Kidney tubule cell (primary cell): ENCODE measurements at regions not wholly inside any gene's neighbourhood (a gene's known extent, or its start where the extent isn't known, plus 50 kb on each side); places are given as distances from the start of the nearest gene placed in this dataset.
"Not testable (repeated sequence)": the region's sequence is repeated elsewhere in the genome, so short reads cannot be mapped to it uniquely, and the experiment has no call there.

Experiments used
- DNase-seq: peaks from one replicate; pipeline ENCODE4 v3.0.0-alpha.2; 2018; ENCODE audit warnings: low spot score

DNA sequence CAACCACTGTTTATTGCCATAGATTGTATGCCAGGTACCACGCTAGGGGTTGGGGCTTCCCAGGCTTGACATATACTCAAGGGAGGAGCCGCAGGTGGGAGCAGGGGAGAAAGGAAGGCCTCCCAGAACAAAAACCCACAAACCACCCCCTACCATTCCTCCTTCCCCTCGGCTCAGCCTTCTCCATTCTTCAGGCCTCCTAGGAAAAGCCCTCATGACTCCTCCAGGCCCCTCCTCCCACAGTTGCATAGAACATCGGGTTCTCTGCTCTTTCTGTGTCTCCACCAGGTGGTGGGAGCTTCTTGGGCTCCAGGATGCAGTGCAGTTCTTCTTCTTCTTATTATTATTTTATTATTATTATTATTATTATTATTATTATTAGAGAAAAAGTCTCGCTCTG lies 80.3 kb downstream of the ZFP36L2 start:
- no peak for DNase-seq

DNA sequence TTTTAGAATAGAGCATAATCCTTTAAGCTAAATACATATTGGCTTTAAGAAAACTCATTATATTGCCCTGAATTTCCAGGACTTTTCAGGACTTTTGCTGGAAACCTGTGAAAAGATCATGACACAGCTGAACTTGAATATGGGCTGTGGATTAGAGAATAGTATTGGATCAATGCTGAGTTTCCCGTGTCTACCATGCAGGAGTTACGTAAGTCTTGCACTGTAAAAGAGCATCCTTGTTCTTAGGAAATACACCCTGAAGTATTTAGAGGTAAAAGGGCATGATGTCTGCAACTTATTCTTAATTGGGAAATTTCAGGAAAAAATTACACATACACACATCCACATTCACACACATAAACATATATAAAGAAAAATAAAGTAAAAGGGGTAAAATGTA lies 82.1 kb downstream of the ZFP36L2 start:
- DNase-seq: no peak

DNA sequence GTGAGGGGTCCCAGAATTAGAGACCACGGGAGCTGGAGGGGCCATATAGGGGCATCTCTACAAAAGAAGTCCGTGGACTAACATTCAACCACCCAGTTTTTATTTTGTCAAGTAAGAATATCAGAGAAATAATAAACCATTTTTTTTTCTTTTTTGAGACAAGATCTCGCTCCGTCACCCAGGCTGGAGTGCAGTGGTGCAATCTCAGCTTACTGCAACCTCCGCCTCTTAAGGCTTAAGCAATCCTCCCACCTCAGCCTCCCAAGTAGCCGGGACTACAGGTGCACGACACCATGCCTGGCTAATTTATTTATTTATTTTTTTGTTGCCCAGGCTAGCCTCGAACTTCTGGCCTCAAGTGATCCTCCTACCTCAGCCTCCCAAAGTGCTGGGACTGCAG lies 82.7 kb downstream of the ZFP36L2 start:
- DNase-seq: no peak

DNA sequence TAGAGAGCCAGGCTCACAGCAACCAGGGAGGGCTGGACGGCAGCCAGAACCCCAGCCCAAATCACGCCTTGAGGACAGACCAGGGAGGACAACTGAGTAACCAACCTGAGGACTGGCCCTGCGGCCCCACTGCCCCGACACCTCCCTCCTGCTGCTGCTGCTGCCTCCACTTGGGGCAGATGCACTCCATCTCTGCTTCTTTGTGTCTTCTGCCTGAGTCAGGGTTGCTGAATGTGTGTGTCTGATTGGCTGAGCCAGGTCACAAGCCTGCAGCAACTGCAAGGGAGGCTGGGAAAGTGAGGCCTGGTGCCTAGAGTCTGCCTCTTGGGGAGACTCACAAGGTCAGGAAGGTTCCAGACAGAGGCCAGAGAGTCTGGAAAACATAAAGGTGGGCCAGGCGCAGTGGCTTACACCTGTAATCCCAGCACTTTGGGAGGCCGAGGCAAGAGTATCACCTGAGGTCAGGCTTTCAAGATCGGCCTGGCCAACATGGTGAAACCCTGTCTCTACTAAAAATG lies 83.4 kb downstream of the ZFP36L2 start:
- DNase-seq: peak; percentile 28

DNA sequence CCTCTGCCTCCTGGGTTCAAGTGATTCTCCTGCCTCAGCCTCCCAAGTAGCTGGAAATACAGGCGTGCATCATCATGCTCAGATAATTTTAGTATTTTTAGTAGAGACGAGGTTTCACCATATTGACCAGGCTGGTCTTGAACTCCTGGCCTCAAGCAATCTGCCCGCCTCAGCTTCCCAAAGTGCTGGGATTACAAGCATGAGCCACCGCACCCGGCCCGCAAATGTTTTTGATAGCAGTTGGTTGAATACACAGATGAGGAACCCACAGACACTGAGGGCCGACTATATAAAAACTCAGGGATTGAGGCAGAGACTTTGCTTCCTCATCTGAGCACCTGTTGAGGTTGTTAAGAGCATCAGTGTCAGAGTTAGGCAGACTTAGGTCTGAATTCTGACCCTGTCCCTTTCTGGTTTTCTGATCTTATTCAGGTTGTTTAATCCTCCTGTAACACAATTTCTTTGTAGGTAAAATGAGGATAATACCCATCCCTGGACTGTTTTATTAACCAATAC lies 84.7 kb downstream of the ZFP36L2 start:
- DNase-seq: not testable (repeated sequence)

DNA sequence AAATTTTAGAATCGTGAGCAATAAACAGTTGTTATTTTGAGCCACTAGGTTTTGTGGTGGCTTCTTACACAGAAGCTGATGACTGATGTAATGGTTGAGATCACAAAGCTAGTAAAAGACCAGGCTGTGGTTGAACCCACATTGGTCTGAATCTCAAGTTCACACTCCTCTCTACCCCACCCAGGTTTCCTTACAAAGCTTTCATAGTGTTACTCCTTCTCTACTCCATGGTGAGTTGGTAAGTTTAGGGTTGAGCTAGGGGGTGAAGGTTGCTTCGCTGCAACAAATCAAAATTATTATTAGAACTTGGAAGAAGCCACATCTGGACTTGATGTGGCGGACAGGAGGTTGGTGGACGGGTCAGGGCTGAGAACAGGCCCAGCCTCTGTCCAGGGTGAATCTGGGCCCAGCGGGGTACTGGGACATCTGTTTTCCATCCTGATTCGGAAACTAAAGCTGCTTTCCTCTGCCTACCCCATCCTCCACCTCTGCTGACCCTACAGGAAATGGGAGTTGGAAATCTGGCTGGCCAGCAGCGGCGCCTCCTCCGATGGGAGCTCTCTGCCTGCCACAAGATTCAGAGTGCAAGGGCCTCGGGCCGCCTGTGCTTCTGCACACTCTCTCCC lies 86.3 kb downstream of the ZFP36L2 start:
- DNase-seq: no peak

DNA sequence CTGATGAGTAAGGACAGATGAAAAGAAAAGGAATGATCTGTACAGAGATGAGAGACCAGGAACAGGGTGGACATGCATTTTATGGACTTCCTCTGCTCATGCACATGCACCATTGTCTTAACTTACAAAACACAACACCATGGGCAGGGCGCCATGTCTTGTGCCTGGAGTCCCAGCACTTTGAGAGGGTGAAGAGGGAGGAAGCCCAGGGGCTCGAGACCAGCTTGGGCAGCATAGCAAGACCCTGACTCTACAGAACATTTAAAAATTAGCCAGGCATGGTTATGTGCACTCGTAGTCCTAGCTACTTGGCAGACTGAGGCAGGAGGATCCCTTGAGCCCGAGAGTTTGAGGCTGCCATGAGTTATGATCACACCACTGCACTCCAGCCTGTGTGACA lies 86.9 kb downstream of the ZFP36L2 start:
- DNase-seq: no peak

DNA sequence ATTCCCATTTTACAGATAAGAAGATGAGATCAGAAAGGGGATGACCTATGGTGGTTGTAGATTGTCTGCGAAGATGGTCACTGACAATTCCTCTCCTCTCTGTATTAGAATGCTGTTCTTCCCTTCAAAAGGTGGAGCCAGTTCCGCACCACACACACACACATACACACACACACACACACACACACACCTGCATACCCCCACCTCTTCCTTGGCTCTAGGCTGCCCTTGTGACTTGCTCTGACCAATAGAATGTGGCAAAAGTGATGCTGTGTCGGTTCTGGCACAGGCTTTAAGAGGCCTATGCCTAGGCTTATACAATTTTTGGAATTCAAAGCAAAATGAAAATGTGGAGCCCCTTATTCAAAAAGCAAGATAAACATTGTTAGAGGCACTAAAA lies 88.0 kb downstream of the ZFP36L2 start:
- no peak for DNase-seq

DNA sequence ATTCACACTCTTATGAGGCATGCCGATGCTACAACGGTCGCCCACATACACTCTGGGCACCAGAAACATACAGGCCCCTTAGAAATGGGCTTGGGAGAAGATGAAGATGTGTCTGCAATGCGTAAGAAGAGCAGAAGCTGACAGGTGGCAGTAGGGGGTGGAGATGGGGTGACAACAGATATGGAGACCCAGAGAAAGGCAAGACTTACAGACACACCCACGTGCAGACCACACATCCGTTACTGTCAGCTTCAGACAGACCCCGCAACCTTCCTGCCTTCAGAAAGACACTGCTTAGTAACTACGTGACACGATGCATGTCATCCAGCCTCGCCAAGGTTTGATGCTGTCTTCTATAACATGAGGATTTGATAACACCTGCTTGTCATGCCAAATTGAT lies 89.5 kb downstream of the ZFP36L2 start:
- DNase-seq: no peak

DNA sequence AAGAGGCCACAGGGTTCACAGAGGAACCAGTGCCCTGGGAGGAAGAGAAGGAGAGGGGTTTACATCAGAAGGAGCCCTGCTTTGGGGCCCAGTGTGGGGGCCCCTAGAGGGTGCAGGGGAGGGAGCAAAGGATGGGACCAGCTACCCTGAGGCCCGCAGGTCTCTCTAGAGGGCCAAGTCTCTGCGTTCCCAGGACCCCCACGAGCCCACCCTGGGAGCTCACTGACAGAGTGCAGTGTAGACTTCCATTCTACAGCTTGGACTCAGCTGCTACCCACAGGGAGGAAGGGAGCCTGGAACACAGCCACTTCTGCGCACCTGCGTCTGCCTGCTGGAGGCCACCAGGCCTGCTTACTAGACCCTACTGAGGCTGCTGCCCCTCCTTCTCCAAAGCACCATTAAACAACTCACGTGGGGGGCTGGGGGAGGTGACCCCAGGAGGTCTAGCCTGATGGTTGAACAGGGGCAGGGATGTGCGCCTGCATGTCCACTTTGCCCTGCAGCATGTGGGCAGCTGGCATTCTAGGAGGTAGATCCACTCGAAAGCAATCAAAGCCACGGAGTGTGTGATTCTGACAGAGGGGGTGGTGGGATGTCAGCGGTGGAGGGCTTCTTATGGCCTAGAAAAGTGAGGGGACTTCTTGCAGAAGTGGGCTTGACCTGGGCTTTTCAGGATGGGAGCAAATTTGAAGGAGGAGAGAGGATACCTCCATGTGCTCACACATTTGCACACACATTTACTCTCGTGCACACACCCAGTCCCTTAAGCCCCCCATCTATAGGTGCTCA lies 90.2 kb downstream of the ZFP36L2 start:
- DNase-seq: no peak

DNA sequence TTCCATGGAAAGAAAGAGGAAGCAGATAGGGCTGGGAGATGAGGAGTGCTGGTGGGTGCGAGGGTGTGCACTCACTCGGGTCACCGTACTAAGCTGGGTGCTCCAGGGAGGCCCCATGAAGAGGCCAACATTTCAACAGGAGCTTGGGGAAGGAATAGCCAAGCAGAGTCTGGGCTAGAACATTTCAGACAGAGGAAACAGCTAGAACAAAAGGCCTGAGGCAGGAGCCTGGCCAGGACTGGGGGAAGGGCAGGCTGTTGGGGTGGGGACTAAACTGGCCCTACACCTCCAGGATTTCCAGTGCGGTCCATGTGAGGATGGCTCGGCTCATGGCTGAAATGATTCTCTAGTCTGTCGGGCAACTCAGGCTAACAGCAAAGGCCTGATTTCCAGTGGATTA lies 90.8 kb downstream of the ZFP36L2 start:
- no peak for DNase-seq

DNA sequence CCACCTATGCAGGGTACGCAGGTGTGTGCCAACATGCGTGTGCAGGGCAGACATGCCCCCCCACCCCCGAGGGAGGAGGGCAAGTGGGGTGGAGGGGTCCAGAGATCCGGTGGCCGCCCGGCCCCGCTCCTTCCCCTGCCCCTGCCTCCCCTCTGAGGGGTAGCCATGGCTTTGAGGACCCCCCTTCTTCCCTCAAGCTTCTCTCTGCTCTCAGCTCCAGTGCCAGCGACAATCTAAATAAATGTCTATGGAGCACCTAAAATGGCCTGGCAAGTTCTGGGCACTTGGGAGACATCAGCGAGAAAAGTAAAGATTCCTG lies 91.9 kb downstream of the ZFP36L2 start:
- no peak for DNase-seq

DNA sequence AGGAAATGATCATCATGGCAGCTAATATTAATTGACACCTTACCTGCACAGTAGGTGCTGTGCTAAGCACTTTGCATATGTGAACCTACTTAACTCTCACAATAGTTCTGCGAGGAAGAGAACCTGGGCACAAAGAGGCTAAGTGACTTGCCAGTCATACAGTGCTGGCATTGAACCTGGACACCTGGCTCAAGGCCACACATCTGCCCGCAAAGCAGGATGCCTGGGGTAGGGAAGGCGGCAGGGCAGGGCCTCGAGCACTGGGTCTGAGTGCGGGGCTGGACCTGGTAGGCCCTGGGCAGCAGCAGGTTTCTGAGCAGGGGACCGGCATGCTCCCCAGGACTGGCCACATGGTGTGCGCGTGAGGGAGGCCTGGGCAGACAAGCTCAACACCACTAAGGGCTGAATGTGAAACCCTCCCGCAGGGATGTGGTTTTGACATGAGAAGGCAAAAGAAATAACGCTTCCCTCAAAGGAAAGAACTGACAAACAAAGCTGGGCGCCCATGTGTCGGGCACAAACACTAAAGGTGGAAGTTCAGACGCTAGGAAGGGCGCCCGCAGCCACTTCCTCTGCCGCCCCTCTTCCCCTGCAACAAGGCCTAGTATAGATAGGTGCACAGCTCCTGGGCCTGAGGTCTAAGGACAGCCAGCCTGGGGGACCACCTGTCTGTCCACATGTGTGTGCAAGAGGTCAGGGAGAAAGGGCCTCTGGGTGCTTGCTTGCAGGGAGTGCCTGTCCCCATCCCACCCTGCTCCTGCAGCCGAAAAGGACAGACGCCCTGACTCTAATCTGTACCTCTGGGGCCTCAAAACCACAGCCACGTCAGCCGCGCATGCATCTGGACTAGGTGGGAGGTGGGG lies 92.5 kb downstream of the ZFP36L2 start:
- no peak for DNase-seq

DNA sequence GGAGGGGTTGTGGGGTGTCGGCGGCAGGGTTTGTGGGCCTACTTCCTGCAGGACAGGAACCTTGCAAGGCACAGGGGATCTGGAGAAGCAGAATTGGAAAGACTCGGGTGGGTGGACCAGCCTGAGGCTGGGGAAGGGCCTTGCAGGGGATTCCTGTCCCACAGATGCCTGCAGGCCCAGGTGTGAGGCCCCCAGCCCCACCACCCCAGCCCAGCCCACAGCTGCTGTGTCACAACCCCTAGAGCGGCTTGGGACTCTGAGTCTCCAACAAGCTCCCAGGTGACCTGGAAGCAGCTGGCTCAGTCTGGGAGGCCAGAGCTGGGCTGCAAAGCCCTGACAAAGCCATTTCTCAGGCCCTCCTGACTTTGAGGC lies 93.1 kb downstream of the ZFP36L2 start:
- no peak for DNase-seq

DNA sequence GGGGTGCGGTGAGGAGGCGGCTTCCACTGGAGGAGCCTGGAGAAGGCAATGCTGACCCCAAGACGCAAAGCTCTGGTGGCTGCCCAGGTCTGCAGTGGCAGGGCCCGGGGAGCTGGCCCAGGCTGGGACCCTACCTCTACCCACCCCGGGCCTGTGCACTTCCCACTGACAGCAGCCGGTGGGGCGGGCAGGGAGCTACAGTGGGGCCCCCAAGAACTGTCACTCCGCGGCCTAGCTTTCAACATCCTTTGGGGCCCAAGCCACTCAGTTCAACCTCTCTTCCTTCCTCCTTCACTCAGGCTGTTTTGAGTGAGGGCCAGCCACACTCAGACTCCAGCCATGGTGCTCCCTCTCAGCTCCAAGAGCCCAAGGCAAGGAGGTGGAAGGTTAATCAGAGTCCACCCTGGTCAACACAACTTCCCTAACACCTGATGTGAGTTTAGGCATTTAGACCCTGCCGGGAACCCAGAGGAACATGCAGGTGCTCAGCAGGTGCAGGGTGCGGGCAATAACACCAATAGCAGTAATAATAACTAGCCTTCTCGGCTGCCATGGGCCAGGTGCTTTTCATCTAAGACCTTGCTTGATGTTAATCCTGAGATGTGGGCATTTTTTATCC lies 93.6 kb downstream of the ZFP36L2 start:
- DNase-seq: no peak

DNA sequence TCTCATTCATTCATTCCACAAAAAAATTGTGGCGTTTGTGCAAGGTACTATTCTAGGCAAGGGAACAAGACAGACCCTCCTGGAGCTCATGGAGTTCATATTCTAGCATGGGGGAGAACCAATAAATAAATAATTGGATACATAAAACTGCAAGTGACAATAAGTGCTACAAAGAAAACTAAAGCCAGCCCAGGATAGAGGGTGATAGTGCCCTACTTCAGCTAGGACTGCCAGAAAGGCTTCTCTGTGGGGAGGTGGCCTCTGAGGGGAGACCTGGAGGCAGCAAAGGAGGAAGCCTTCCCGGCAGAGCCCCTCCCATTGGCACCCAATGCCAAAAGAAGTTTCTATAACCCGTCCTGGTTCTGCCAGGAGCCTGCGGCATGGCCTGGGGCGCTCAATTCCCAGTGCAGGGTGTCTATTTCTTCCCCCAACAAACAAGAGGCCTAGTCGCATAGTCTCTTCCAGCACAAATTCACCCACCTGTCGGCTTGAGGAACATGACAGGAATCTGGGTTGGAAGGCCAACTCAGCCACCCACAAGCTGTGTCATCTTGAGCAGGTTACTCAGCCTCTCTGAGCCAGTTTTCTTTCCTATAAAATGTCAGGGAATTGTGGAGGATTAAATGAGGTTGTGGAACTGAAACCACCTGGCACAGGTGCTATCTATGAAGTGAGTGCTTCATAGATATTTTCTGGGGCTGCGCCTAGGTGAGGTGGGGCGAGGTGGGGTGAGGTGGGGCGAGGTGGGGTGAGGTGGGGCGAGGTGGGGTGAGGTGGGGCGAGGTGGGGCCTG lies 94.3 kb downstream of the ZFP36L2 start:
- no peak for DNase-seq

DNA sequence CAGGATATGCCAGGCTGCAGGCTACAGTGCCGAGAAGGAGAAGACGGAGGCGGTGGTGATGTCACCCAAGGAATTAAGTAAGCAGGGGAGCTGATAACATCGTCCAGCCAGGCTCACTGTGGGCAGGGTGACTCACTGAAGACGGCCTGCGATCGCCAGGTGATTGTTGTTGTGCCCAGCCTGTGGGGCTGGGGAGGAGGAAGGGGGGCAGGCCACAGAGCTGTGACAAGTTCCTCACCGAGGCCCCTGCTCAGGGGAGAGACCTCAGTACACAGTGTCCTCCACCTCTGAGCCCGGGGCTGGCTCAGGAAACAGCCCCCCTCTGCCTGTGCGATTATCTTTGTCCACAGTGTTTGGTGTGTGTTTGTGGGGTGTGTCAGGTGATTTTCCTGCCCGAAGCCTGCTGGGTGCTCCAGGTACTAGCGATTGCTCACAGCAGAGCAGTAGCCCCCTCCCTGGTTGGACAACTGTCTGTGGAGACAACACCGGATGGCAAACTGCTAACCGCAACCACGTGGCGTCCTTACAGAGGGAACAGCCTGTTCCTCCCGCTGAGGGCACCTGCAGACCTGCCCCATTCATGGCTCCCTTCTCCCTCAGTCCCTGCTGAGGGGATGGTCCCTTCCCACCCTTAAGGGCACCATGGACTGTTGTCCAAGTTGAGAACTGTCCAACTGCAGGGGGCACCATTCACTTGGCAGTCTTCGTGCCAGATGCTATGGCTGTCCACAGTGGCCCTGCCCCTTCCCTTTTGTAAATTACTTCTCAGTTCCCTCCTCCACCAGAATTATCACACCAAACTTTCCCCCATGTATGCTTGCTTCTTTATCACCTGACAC lies 95.1 kb downstream of the ZFP36L2 start:
- peak; percentile 94 for DNase-seq

DNA sequence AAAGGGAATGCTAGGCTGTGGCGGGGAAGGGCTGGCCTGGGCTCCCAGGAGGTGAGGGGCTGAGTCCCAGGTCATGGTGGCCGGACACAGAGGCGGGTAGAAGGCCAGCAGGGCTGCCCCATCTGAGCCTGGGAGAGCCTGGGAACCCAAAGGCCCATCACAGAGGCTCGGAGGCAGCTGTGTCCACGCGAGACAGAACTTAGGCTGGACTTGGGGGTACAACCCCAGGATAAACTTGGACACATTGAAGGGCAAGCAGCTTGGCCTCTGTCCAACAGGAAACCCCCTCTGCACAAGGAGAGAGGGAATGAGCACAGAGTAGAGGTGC lies 95.9 kb downstream of the ZFP36L2 start:
- no peak for DNase-seq

DNA sequence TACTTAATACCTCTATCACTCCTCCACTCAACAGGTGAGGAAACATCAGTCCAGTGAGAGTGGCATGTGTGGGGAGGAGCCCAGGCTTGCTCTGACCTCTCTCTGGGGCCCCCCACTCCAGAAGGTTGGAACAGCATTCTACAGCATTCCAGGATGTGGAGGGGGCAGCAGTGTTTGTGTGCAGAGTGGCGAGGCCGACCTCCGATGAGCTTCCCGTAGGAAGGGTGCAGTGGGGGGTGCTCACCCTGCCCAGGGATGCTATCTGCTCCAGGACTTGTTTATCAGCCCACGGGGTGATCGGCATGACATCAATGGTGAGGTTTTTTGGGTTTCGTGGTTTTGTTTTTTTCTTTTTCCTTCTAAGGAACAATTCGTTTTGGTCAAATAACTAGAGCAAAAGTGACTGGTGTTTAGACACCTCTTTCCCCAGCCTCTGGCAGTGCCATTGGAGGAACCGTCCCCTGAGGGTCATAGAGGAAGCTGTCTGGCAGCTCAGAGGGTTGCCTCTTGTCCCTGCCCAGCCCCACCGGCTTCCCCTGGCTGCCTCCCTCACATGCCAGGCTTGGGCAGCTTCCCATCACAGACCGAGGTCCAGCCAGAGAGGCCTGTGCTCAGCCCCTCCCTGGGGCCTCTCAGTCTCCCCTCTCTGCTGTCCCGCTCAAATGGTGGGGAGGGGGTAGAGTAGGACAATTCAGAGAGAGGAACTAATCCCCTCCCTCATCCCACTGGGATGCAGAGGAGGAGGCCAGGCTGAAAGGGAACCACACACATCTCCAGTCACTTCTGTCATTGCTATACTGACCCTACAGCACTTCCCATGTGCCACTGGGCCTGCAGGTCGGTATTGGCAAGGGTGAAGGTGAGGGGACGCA lies 96.5 kb downstream of the ZFP36L2 start:
- no peak for DNase-seq

DNA sequence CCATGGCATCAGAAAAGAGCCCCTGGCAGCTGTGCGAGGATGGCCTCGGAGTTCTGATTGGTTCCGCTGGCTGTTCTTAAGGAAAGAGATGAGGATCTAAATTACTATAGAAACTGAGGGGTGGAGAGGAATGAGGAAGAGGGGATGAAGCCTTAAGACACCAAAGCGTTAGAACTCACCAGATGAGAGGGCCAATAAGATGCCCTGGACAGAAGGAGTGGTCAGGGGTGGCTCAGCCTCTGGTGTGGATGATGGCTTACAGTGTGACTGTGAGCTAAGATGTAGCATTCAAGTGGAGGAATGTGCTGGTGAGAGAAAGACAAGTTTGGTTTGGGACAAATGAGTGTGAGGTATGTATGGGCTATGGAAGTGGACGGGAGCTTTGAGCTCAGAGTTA lies 97.8 kb downstream of the ZFP36L2 start:
- DNase-seq: no peak
